Gastrocnemius medialis (tissue), 4 donors: ENCODE measurements at regions not wholly inside any gene's neighbourhood (a gene's known extent, or its start where the extent isn't known, plus 50 kb on each side); places are given as distances from the start of the nearest gene placed in this dataset.

ENCODE experiments used
- ATAC-seq, 2 donors: fragments of 150-250 bp; one replicate each; pipeline ENCODE4 v1.9.1; 2016
- DNase-seq, 2 donors: peaks; one replicate each; pipeline ENCODE4 v3.0.0-alpha.2; 2019
- H3K27ac ChIP-seq, 4 donors: fragments of 200-600 bp; sonication (generic); 1 replicate in 1 of 4; 2 replicates in 3 of 4; pipeline ENCODE4 v1.5.1; 2016 to 2018; ENCODE audit warnings: mild to moderate bottlenecking in 2 of 4, moderate library complexity in 1 of 4
- H3K27me3 ChIP-seq, 3 donors: fragments of 200-600 bp; sonication (generic) in 2 of 3; 1 replicate in 1 of 3; 2 replicates in 2 of 3; pipeline versions ENCODE4 v1.5.1 to v1.6.0; 2016 to 2019; ENCODE audit warnings: mild to moderate bottlenecking in 1 of 3, moderate library complexity in 1 of 3
- H3K36me3 ChIP-seq, 2 donors: fragments of 200-600 bp; sonication (generic) in 1 of 2; one replicate each; pipeline ENCODE4 v1.5.1; 2017 to 2018
- H3K4me1 ChIP-seq, 2 donors: fragments of 200-600 bp; sonication (generic) in 1 of 2; one replicate each; pipeline ENCODE4 v1.5.1; 2016 to 2017; ENCODE audit warnings: mild to moderate bottlenecking in 2 of 2
- H3K4me3 ChIP-seq, 4 donors: fragments of 200-600 bp; sonication (generic) in 3 of 4; 1 replicate in 1 of 4; 2 replicates in 3 of 4; pipeline ENCODE4 v1.5.1; 2016 to 2019; ENCODE audit warnings: mild to moderate bottlenecking in 2 of 4
- H3K9me3 ChIP-seq, 3 donors: fragments of 200-600 bp; sonication (generic) in 2 of 3; 1 replicate in 1 of 3; 2 replicates in 2 of 3; pipeline ENCODE4 v1.5.1; 2016 to 2019
- CTCF ChIP-seq, 5 experiments: fragments of 450-650 bp in 3 of 5; fragments of 200-600 bp in 2 of 5; sonication (generic) in 2 of 5; IDR thresholded peaks in 4 of 5; conservative IDR thresholded peaks in 1 of 5; 1 replicate in 4 of 5; 2 replicates in 1 of 5; pipeline ENCODE4 v1.5.1; 2016 to 2019; ENCODE audit warnings: antibody characterized with exemption in 5 of 5, mild to moderate bottlenecking in 3 of 5, moderate library complexity in 3 of 5
- POLR2A ChIP-seq, 2 donors: fragments of 450-650 bp; IDR thresholded peaks; one replicate each; pipeline ENCODE4 v1.6.1; 2017; ENCODE audit warnings: antibody characterized with exemption in 2 of 2, mild to moderate bottlenecking in 2 of 2, moderate library complexity in 2 of 2
- in situ Hi-C, 4 donors: fragments of 200-750 bp; cut with MboI; loops; one replicate each; pipeline versions ENCODE4 v1.15.0 to v1.8.0; 2017; ENCODE audit warnings: low sequenced_read_pairs in 4 of 4
- intact Hi-C: fragments of 100-400 bp; cut with DNase I; formaldehyde crosslinking; loops from one replicate; pipeline ENCODE4 v1.15.1; 2023; ENCODE audit warnings: low total_unique reads

- Histone ChIP-seq H3K4me3 (no peak overlapping the region), H3K27me3 (no peaks in the 10 kb centered on the region), H3K27ac (no peak overlapping the region), H3K36me3 (no peaks in the 10 kb centered on the region), H3K9me3 (no peaks in the 10 kb centered on the region), H3K4me1 (no peaks in the 10 kb centered on the region)
- ATAC-seq, result no peak
- intact Hi-C loops (loop anchor here (2.0 to 5.0 kb wide), 2 partner anchors 291 to 390 kb away; no protein-coding TSS in a partner anchor), in situ Hi-C loops (loop anchor here in 1 of 4 donors (10.0 kb wide), 1 partner anchor 237 kb away; no protein-coding TSS in a partner anchor)
- no peak for DNase-seq
- TF ChIP-seq CTCF (IDR thresholded peaks at IDR 0.05 in 4 of 5, conservative IDR thresholded peaks at IDR 0.05 in 1 of 5), result no peak
- TF ChIP-seq POLR2A (IDR thresholded peaks at IDR 0.05), result no peak
Measured at GRCh38 chr11:19552161-19552560, 160.5 kb upstream of the NAV2 start.

GRCh38 chr11:19551457-19551856 is 161.2 kb upstream of the NAV2 start:
- intact Hi-C loops (loop anchor here (5.0 kb wide), 1 partner anchor 389 kb away; no protein-coding TSS in a partner anchor), in situ Hi-C loops (loop anchor here in 1 of 4 donors (10.0 kb wide), 1 partner anchor 237 kb away; no protein-coding TSS in a partner anchor)
- TF ChIP-seq CTCF (IDR thresholded peaks at IDR 0.05 in 4 of 5, conservative IDR thresholded peaks at IDR 0.05 in 1 of 5) (no peak), POLR2A (IDR thresholded peaks at IDR 0.05) (no peak)
- no peaks in the 10 kb centered on the region for H3K36me3 ChIP-seq
- H3K4me1 ChIP-seq, result no peaks in the 10 kb centered on the region
- no peak overlapping the region for H3K27ac ChIP-seq
- DNase-seq, result no peak
- no peaks in the 10 kb centered on the region for H3K27me3 ChIP-seq
- no peak for ATAC-seq
- H3K4me3 ChIP-seq, result no peak overlapping the region
- no peaks in the 10 kb centered on the region for H3K9me3 ChIP-seq

GRCh38 chr11:19547044-19547443 is 165.6 kb upstream of the NAV2 start:
- H3K36me3 ChIP-seq, result no peaks in the 10 kb centered on the region
- no peak for ATAC-seq
- no peak overlapping the region for H3K27ac ChIP-seq
- in situ Hi-C loops (loop anchor here in 3 of 4 donors (10.0 to 25.0 kb wide), 3 partner anchors 135 to 472 kb away; no protein-coding TSS in a partner anchor), intact Hi-C loops (no loop called here)
- H3K9me3 ChIP-seq, result no peaks in the 10 kb centered on the region
- no peak for TF ChIP-seq CTCF (IDR thresholded peaks at IDR 0.05 in 4 of 5, conservative IDR thresholded peaks at IDR 0.05 in 1 of 5)
- H3K4me1 ChIP-seq, result no peaks in the 10 kb centered on the region
- no peak for DNase-seq
- no peak overlapping the region for H3K4me3 ChIP-seq
- H3K27me3 ChIP-seq, result no peaks in the 10 kb centered on the region

GRCh38 chr11:19546325-19546724 is 166.3 kb upstream of the NAV2 start:
- H3K36me3 ChIP-seq, result no peaks in the 10 kb centered on the region
- H3K4me3 ChIP-seq, result no peak overlapping the region
- H3K9me3 ChIP-seq, result no peaks in the 10 kb centered on the region
- DNase-seq (no peak), ATAC-seq (no peak)
- H3K4me1 ChIP-seq, result no peaks in the 10 kb centered on the region
- TF ChIP-seq POLR2A (IDR thresholded peaks at IDR 0.05) (no peak), CTCF (IDR thresholded peaks at IDR 0.05 in 4 of 5, conservative IDR thresholded peaks at IDR 0.05 in 1 of 5) (no peak)
- H3K27me3 ChIP-seq, result no peaks in the 10 kb centered on the region
- H3K27ac ChIP-seq, result no peak overlapping the region
- intact Hi-C loops, result no loop called here
- in situ Hi-C loops, result loop anchor here in 3 of 4 donors (10.0 to 25.0 kb wide), 3 partner anchors 134 to 472 kb away; no protein-coding TSS in a partner anchor
